HepG2 (cell line): ENCODE measurements at regions not wholly inside any gene's neighbourhood (a gene's known extent, or its start where the extent isn't known, plus 50 kb on each side); places are given as distances from the start of the nearest gene placed in this dataset.

Experiments used
- ATAC-seq: fragments of 200-7000 bp; cut with Tn5 transposase; 3 replicates; pipeline ENCODE4 v1.9.1; 2020; ENCODE audit warnings: mild to moderate bottlenecking, moderate library complexity
- BruUV-seq: library from RNA; stranded (reverse); fragments of 400-500 nt; replicated peaks from 2 replicates; lab custom pipeline; 2021; lab: Mats Ljungman, UMichigan
- CTCF ChIA-PET: fragments of 300-600 bp; formaldehyde crosslinking; extraction: SDS; loops from one replicate; lab custom pipeline; 2021; ENCODE audit warnings: low total read pairs, inconsistent platforms, low intra/inter-chr PET ratio; lab: Yijun Ruan, JAX
- POLR2A ChIA-PET: fragments of 350-600 bp; sonication (Branson Sonifier 250); formaldehyde crosslinking; loops from one replicate; lab custom pipeline; 2020; ENCODE audit warnings: antibody characterized with exemption, inconsistent platforms; lab: Yijun Ruan, JAX
- DNase-seq: peaks from one replicate; pipeline ENCODE4 v3.0.0-alpha.2; 2015; ENCODE audit warnings: low spot score
- FAIRE-seq: peaks from 3 replicates; lab custom pipeline; 2011; peaks lifted over from hg19 to GRCh38; lab: Jason Lieb, UNC
- H2AFZ ChIP-seq: one replicate; pipeline ENCODE4 v1.6.1; 2011; ENCODE audit warnings: low read length, inconsistent platforms
- H3K27ac ChIP-seq: fragments of 300-600 bp; 3 replicates; pipeline ENCODE4 v1.8.0; 2011; ENCODE audit warnings: mixed run types, mild to moderate bottlenecking, mixed read lengths, low read length, inconsistent platforms; ENCODE audit not compliant: insufficient read depth; ENCODE audit errors: extremely low read length
- H3K27me3 ChIP-seq, 2 experiments: fragments of 200-600 bp in 1 of 2; 2 replicates in 1 of 2; 3 replicates in 1 of 2; pipeline versions ENCODE4 v1.6.0 to v1.8.0; 2011; ENCODE audit warnings: low read length in 2 of 2, mild to moderate bottlenecking in 2 of 2, moderate library complexity in 2 of 2, inconsistent platforms in 1 of 2; ENCODE audit not compliant: insufficient read depth in 2 of 2, control insufficient read depth in 1 of 2
- H3K36me3 ChIP-seq, 2 experiments: fragments of 200-600 bp in 1 of 2; replicated peaks in 1 of 2; 2 replicates in 1 of 2; 3 replicates in 1 of 2; pipeline versions ENCODE4 v1.5.1 to v1.8.0; 2011; ENCODE audit warnings: low read length in 2 of 2, inconsistent platforms in 1 of 2; ENCODE audit not compliant: insufficient read depth in 2 of 2, control insufficient read depth in 1 of 2
- H3K4me1 ChIP-seq: 2 replicates; pipeline ENCODE4 v1.5.1; 2012; ENCODE audit warnings: low read length, inconsistent platforms; ENCODE audit not compliant: insufficient read depth
- H3K4me2 ChIP-seq: 2 replicates; pipeline ENCODE4 v1.6.0; 2011; ENCODE audit warnings: low read depth, low read length, inconsistent platforms
- H3K4me3 ChIP-seq, 3 experiments: fragments of 200-600 bp in 1 of 3; sonication (generic), shearing (Covaris generic) in 1 of 3; replicated peaks in 1 of 3; 2 replicates each; pipeline ENCODE4 v1.5.1; 2011 to 2016; ENCODE audit warnings: low read length in 3 of 3, inconsistent platforms in 2 of 3, low read depth in 2 of 3, mild to moderate bottlenecking in 2 of 3, control low read depth in 1 of 3, mixed read lengths in 1 of 3; ENCODE audit not compliant: insufficient read depth in 1 of 3
- H3K79me2 ChIP-seq: one replicate; pipeline ENCODE4 v1.6.1; 2011; ENCODE audit warnings: low read length, inconsistent platforms; ENCODE audit not compliant: insufficient read depth
- H3K9ac ChIP-seq: 2 replicates; pipeline ENCODE4 v1.6.0; 2011; ENCODE audit warnings: mild to moderate bottlenecking, low read depth, low read length, inconsistent platforms; ENCODE audit not compliant: insufficient read depth
- H3K9me3 ChIP-seq: 2 replicates; pipeline ENCODE4 v1.5.1; 2012; ENCODE audit warnings: mild to moderate bottlenecking, low read length
- H4K20me1 ChIP-seq: 2 replicates; pipeline ENCODE4 v1.6.0; 2011; ENCODE audit warnings: inconsistent platforms, mild to moderate bottlenecking, low read length, moderate library complexity; ENCODE audit not compliant: insufficient read depth
- HES4 ChIP-seq: sonication (generic); formaldehyde crosslinking; IDR thresholded peaks from 2 replicates; pipeline ENCODE4 v1.9.0; 2021; ENCODE audit warnings: mild to moderate bottlenecking, missing genetic modification reagents, borderline replicate concordance
- IKZF5 ChIP-seq: IDR thresholded peaks from 2 replicates; pipeline ENCODE4 v1.6.1; 2018; ENCODE audit warnings: missing genetic modification reagents, mild to moderate bottlenecking, missing compliant biosample characterization
- IRX3 ChIP-seq: sonication (generic); formaldehyde crosslinking; IDR thresholded peaks from 2 replicates; pipeline ENCODE4 v1.8.1; 2023; ENCODE audit warnings: mild to moderate bottlenecking, low read depth, missing genetic modification reagents, borderline replicate concordance
- SMAD3 ChIP-seq: sonication (generic); formaldehyde crosslinking; IDR thresholded peaks from 2 replicates; pipeline ENCODE4 v1.4.0; 2020; ENCODE audit warnings: missing genetic modification reagents
- SNAI1 ChIP-seq: sonication (generic); formaldehyde crosslinking; IDR thresholded peaks from 2 replicates; pipeline ENCODE4 v1.5.0; 2020; ENCODE audit warnings: mild to moderate bottlenecking, missing genetic modification reagents, borderline replicate concordance
- ZNF678 ChIP-seq: sonication (generic); formaldehyde crosslinking; IDR thresholded peaks from 2 replicates; pipeline ENCODE4 v1.4.0; 2020; ENCODE audit warnings: mild to moderate bottlenecking, missing genetic modification reagents
- ZNF772 ChIP-seq: sonication (generic); formaldehyde crosslinking; IDR thresholded peaks from 2 replicates; pipeline ENCODE4 v1.5.0; 2020; ENCODE audit warnings: mild to moderate bottlenecking, missing genetic modification reagents
- ZSCAN9 ChIP-seq: IDR thresholded peaks from 2 replicates; pipeline ENCODE4 v1.6.1; 2016; ENCODE audit warnings: borderline replicate concordance
- WGBS: methylation state at CpG from one replicate; pipeline ENCODE4 v1.1.6; 2017; ENCODE audit warnings: low lambda C conversion rate; 5-methylcytosine and 5-hydroxymethylcytosine counted together
- in situ Hi-C: cut with HindIII; loops from 2 replicates; pipeline ENCODE4 v1.10.0; 2017; ENCODE audit warnings: low pct_unique_long_range_greater_than_20kb; ENCODE audit not compliant: extremely low pct_ligation_motif_present
- intact Hi-C: fragments of 100-400 bp; cut with micrococcal nuclease; formaldehyde crosslinking; loops from one replicate; pipeline ENCODE4 v1.10.0; 2022; ENCODE audit not compliant: unreplicated experiment

GRCh38 chr9:25876248-25876647 is 198.0 kb upstream of the TUSC1 start:
- no peaks in the 10 kb centered on the region for H3K79me2 ChIP-seq
- peaks cover 65% of the 10 kb centered on the region for H3K9me3 ChIP-seq
- H2AFZ ChIP-seq: no peak overlapping the region
- ChIA-PET POLR2A (no interaction called here), CTCF (no interaction called here)
- no TSS peak for BruUV-seq
- no peaks in the 10 kb centered on the region for H3K36me3 ChIP-seq
- DNase-seq (no peak), FAIRE-seq (no peak), ATAC-seq (no peak)
- no peak overlapping the region for H3K4me3 ChIP-seq
- H3K27me3 ChIP-seq: no peaks in the 10 kb centered on the region
- H3K4me2 ChIP-seq: no peak overlapping the region
- in situ Hi-C loops (no loop called here), intact Hi-C loops (no loop called here)
- no peaks in the 10 kb centered on the region for H3K4me1 ChIP-seq
- WGBS: 0% methylated on average over 1 of the region's 1 CpG
- H3K27ac ChIP-seq: no peak overlapping the region
- TF ChIP-seq SMAD3 (CRISPR knock-in tag) (no peak), IRX3 (CRISPR knock-in tag) (no peak)
- H4K20me1 ChIP-seq: no peaks in the 10 kb centered on the region
- H3K9ac ChIP-seq: no peak overlapping the region

- Histone ChIP-seq H3K4me1 (no peaks in the 10 kb centered on the region), H3K9me3 (peaks cover 75% of the 10 kb centered on the region), H3K4me2 (no peak overlapping the region), H2AFZ (no peak overlapping the region), H3K4me3 (no peak overlapping the region), H3K27ac (no peak overlapping the region), H3K79me2 (no peaks in the 10 kb centered on the region), H3K36me3 (no peaks in the 10 kb centered on the region), H3K9ac (no peak overlapping the region), H3K27me3 (no peaks in the 10 kb centered on the region), H4K20me1 (no peaks in the 10 kb centered on the region)
- ChIA-PET POLR2A (no interaction called here), CTCF (no interaction called here)
- DNase-seq: no peak
- intact Hi-C loops: no loop called here
- FAIRE-seq: no peak
- no TSS peak for BruUV-seq
- WGBS: 0% methylated on average over 1 of the region's 1 CpG
- TF ChIP-seq HES4 (CRISPR knock-in tag) (no peak), ZNF772 (CRISPR knock-in tag) (no peak), ZNF678 (no peak), SNAI1 (CRISPR knock-in tag) (no peak), IKZF5 (CRISPR knock-in tag) (no peak), ZSCAN9 (no peak)
- in situ Hi-C loops: no loop called here
- ATAC-seq: no peak
These were observed 186.3 kb upstream of the TUSC1 start for GRCh38 chr9:25864509-25864908.
